ENCODE measurements at regions not wholly inside any gene's neighbourhood (a gene's known extent, or its start where the extent isn't known, plus 50 kb on each side); places are given as distances from the start of the nearest gene placed in this dataset.
"Not testable (repeated sequence)": the region's sequence is repeated elsewhere in the genome, so short reads cannot be mapped to it uniquely, and the experiment has no call there.

DNA sequence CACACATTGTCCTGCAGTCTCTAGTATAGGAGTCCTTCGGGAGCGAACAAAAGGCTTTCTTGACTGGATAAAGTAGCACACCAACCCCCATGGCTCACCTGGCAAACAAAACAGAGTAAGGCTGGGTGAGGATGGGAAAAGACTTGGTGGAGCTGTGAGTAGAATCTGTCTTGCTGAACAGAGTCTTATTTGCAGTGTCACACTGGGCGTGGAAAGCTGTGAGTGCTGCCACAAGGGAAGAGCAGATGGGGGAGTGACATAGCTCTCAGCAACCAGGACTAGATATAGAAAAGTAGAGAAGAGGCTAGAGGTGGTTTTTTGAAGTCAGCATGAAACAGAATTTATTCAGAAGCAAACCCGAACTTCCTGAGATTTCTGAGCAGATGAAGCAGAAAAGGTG lies 137.2 kb upstream of the ESX1 start:
- no peak for DNase-seq
- no peak overlapping the region for H3K27ac Mint-ChIP-seq
- peaks cover 20% of the 10 kb centered on the region for H3K9me3 Mint-ChIP-seq
- H3K27me3 Mint-ChIP-seq (ENCODE audit: low read depth, poor library complexity): no peaks in the 10 kb centered on the region
- no peaks in the 10 kb centered on the region for H3K36me3 Mint-ChIP-seq (ENCODE audit: low read depth)
- TF ChIP-seq, protein P1, sequence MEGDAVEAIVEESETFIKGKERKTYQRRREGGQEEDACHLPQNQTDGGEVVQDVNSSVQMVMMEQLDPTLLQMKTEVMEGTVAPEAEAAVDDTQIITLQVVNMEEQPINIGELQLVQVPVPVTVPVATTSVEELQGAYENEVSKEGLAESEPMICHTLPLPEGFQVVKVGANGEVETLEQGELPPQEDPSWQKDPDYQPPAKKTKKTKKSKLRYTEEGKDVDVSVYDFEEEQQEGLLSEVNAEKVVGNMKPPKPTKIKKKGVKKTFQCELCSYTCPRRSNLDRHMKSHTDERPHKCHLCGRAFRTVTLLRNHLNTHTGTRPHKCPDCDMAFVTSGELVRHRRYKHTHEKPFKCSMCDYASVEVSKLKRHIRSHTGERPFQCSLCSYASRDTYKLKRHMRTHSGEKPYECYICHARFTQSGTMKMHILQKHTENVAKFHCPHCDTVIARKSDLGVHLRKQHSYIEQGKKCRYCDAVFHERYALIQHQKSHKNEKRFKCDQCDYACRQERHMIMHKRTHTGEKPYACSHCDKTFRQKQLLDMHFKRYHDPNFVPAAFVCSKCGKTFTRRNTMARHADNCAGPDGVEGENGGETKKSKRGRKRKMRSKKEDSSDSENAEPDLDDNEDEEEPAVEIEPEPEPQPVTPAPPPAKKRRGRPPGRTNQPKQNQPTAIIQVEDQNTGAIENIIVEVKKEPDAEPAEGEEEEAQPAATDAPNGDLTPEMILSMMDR (IDR thresholded peaks at IDR 0.05): no peak
- no peak overlapping the region for H3K4me3 Mint-ChIP-seq
- H3K4me1 Mint-ChIP-seq: no peaks in the 10 kb centered on the region

DNA sequence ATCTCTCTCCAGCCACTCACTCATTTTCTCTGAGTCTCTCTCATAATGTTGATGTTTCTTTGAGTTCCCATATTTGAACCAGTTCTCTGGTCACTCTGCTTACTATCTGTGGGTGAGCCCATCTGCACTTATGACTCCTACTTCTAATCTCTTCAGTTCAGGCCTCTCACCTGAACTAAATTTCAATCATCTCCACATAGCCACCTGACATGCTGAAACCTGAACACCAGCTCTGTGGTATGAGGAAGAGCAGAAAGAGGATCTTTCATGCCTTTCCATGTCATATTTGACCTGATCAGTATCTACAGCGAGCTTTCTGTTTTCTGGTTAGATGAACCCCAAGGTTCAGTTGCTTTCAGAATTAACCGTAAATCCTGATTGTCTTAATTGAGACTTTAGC lies 122.2 kb upstream of the ESX1 start:
- H3K4me1 Mint-ChIP-seq: peaks cover 10% of the 10 kb centered on the region
- H3K9me3 Mint-ChIP-seq: peaks cover 34% of the 10 kb centered on the region
- H3K4me3 Mint-ChIP-seq: no peak overlapping the region
- H3K36me3 Mint-ChIP-seq (ENCODE audit: low read depth): no peaks in the 10 kb centered on the region
- TF ChIP-seq, protein P1 (IDR thresholded peaks at IDR 0.05): no peak
- no peak for DNase-seq
- peaks cover 2% of the 10 kb centered on the region for H3K27me3 Mint-ChIP-seq (ENCODE audit: low read depth, poor library complexity)
- no peak overlapping the region for H3K27ac Mint-ChIP-seq

DNA sequence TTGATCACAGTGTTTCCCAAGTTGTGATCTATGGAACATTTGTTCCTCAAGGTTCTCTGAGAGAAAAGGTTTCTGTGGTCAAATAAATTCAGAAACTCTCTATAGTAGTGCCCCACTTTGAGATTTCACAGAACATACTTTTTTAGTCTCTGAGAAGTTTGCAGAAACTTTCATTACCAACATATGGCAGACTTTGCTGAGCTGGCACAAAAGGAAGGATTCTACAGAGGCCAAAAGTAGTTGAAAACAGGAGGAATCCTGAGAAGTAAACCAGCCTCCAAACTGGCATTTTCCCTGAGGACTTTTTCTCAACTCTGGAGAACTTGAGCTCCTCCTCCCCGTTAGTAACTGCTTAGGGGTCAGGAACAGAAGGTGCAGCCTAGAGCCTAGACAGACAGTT lies 117.8 kb upstream of the ESX1 start:
- no peak for DNase-seq
- Mint-ChIP-seq H3K36me3 (ENCODE audit: low read depth) (no peaks in the 10 kb centered on the region), H3K9me3 (peaks cover 27% of the 10 kb centered on the region), H3K27ac (no peak overlapping the region), H3K4me3 (no peak overlapping the region), H3K4me1 (peaks cover 10% of the 10 kb centered on the region), H3K27me3 (ENCODE audit: low read depth, poor library complexity) (peaks cover 4% of the 10 kb centered on the region)
- TF ChIP-seq, protein P1 (IDR thresholded peaks at IDR 0.05): no peak

DNA sequence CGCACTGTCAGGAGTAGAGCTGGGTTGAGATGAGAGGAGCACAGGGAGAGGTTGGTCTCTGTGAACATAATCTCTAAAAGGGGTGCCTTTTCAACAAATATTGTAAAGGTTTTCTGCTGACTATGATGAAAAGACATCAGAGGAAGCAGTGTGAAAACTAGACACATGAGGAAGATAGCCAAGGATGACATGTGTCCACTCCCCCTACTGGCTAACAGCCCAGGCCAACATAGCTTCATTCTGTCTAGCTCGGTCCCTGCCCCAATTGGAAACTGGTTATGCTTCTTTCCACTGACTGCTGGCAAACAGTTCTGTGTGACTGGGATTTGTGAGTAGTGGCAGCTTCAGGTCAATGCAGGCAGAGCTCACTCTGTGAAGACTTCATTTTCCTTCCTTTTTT lies 115.4 kb upstream of the ESX1 start:
- no peak overlapping the region for H3K27ac Mint-ChIP-seq
- H3K27me3 Mint-ChIP-seq (ENCODE audit: low read depth, poor library complexity): peaks cover 4% of the 10 kb centered on the region
- H3K4me1 Mint-ChIP-seq: no peaks in the 10 kb centered on the region
- no peak for DNase-seq
- peaks cover 34% of the 10 kb centered on the region for H3K9me3 Mint-ChIP-seq
- no peak overlapping the region for H3K4me3 Mint-ChIP-seq
- no peaks in the 10 kb centered on the region for H3K36me3 Mint-ChIP-seq (ENCODE audit: low read depth)
- TF ChIP-seq, protein P1 (IDR thresholded peaks at IDR 0.05): no peak

DNA sequence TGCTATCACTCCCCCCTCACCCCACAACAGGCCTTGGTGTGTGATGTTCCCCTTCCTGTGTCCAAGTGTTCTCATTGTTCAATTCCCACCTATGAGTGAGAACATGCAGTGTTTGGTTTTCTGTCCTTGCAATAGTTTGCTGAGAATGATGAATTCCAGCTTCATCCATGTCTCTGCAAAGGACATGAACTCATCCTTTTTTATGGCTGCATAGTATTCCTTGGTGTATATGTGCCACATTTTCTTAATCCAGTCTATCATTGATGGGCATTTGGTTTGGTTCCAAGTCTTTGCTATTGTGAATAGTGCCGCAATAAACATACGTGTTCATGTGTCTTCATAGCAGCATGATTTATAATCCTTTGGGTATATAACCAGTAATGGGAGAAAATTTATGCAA lies 106.0 kb upstream of the ESX1 start:
- not testable (repeated sequence) for H3K36me3 Mint-ChIP-seq (ENCODE audit: low read depth); H3K4me1 Mint-ChIP-seq; DNase-seq; H3K4me3 Mint-ChIP-seq; H3K27ac Mint-ChIP-seq; H3K27me3 Mint-ChIP-seq (ENCODE audit: low read depth, poor library complexity)
- H3K9me3 Mint-ChIP-seq: peaks cover 64% of the 10 kb centered on the region

DNA sequence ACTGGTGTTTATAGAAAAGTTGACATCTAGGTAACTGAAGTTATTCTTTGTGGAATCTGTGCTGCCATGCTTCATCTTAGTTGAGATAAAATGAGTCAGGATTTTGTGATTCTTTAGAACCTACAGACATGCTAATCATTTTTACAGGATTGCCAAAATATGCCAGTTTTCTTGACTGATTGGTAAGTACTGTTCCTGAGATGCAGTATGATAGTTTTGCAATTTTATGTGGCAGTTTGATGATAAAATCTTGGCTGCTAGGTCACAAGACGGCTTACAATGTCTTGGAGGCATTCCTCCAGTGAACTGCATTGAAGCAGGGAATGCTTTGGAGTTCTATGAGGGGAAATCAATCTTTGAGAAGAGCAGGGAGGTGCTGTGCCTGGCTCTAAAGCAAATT lies 104.4 kb upstream of the ESX1 start:
- DNase-seq: no peak
- no peak overlapping the region for H3K27ac Mint-ChIP-seq
- no peaks in the 10 kb centered on the region for H3K4me1 Mint-ChIP-seq
- no peak overlapping the region for H3K4me3 Mint-ChIP-seq
- peaks cover 4% of the 10 kb centered on the region for H3K27me3 Mint-ChIP-seq (ENCODE audit: low read depth, poor library complexity)
- H3K9me3 Mint-ChIP-seq: peaks cover 52% of the 10 kb centered on the region
- TF ChIP-seq, protein P1 (IDR thresholded peaks at IDR 0.05): no peak
- no peaks in the 10 kb centered on the region for H3K36me3 Mint-ChIP-seq (ENCODE audit: low read depth)
